ENCODE measurements at regions not wholly inside any gene's neighbourhood (a gene's known extent, or its start where the extent isn't known, plus 50 kb on each side); places are given as distances from the start of the nearest gene placed in this dataset.

GRCh38 chr12:5377997-5378592 lies 53.8 kb upstream of the NTF3 start:
- TF ChIP-seq CTCF (IDR thresholded peaks at IDR 0.05; ENCODE audit: low read depth, low read length, missing input control) (no peak), RAD21 (IDR thresholded peaks at IDR 0.05) (no peak), HNF4A (conservative IDR thresholded peaks at IDR 0.05) (no peak), EGR1 (IDR thresholded peaks at IDR 0.05; ENCODE audit: low read depth in 2 of 2) (no peak), GABPA (IDR thresholded peaks at IDR 0.05 in 1 of 2, conservative IDR thresholded peaks at IDR 0.05 in 1 of 2) (no peak)
